B cell (primary cell): ENCODE measurements at regions not wholly inside any gene's neighbourhood (a gene's known extent, or its start where the extent isn't known, plus 50 kb on each side); places are given as distances from the start of the nearest gene placed in this dataset.

Experiments used
- ATAC-seq: fragments of 200-7000 bp; cut with Tn5 transposase; one replicate; pipeline ENCODE4 v1.10.0; 2021; ENCODE audit warnings: low read depth, mild to moderate bottlenecking, moderate number of reproducible peaks, moderate library complexity
- CTCF ChIA-PET: fragments of 350-600 bp; sonication (Branson Sonifier 250); formaldehyde crosslinking; loops from one replicate; lab custom pipeline; 2021; ENCODE audit warnings: antibody characterized with exemption, inconsistent platforms; lab: Charles Lee
- POLR2A ChIA-PET: fragments of 350-600 bp; sonication (Branson Sonifier 250); formaldehyde crosslinking; loops from one replicate; lab custom pipeline; 2021; ENCODE audit warnings: antibody characterized with exemption; lab: Charles Lee
- DNase-seq: peaks from one replicate; pipeline ENCODE4 v3.0.0; 2013
- H2AFZ ChIP-seq: 2 replicates; pipeline ENCODE4 v1.6.1; 2012; ENCODE audit warnings: mild to moderate bottlenecking, low read depth, low read length; ENCODE audit not compliant: insufficient read depth, poor library complexity, severe bottlenecking
- H3K27ac ChIP-seq, 2 donors: 1 replicate in 1 of 2; 2 replicates in 1 of 2; pipeline ENCODE4 v1.5.1; 2012 to 2013; ENCODE audit warnings: low read length in 2 of 2, mild to moderate bottlenecking in 2 of 2, moderate library complexity in 1 of 2
- H3K27me3 ChIP-seq, 4 experiments: fragments of 200-600 bp in 1 of 4; sonication (generic) in 1 of 4; replicated peaks in 1 of 4; 1 replicate in 2 of 4; 2 replicates in 2 of 4; pipeline versions ENCODE4 v1.6.1 to v1.7.0; 2013 to 2016; ENCODE audit warnings: low read length in 3 of 4, mild to moderate bottlenecking in 2 of 4, mixed read lengths in 1 of 4, moderate library complexity in 1 of 4; ENCODE audit not compliant: insufficient read depth in 4 of 4, control insufficient read depth in 3 of 4; ENCODE audit errors: control extremely low read depth in 1 of 4
- H3K36me3 ChIP-seq, 2 experiments: replicated peaks in 1 of 2; 1 replicate in 1 of 2; 2 replicates in 1 of 2; pipeline versions ENCODE4 v1.6.1 to v1.7.1; 2013; ENCODE audit warnings: low read length in 1 of 2; ENCODE audit not compliant: insufficient read depth in 2 of 2, control insufficient read depth in 1 of 2; ENCODE audit errors: control extremely low read depth in 1 of 2, extremely low read depth in 1 of 2
- H3K4me1 ChIP-seq, 2 donors: fragments of 200-600 bp in 1 of 2; sonication (generic) in 1 of 2; 1 replicate in 1 of 2; 2 replicates in 1 of 2; pipeline versions ENCODE4 v1.5.1 to v1.6.1; 2013 to 2017; ENCODE audit warnings: low read length in 2 of 2; ENCODE audit not compliant: control insufficient read depth in 2 of 2, insufficient read depth in 2 of 2
- H3K4me2 ChIP-seq: replicated peaks from 2 replicates; pipeline ENCODE3; 2012; ENCODE audit warnings: mild to moderate bottlenecking, low read depth, low read length; ENCODE audit not compliant: poor library complexity, severe bottlenecking
- H3K4me3 ChIP-seq, 5 experiments: fragments of 200-600 bp in 1 of 5; sonication (generic) in 1 of 5; 1 replicate in 3 of 5; 2 replicates in 2 of 5; pipeline versions ENCODE4 v1.5.1 to v1.7.0; 2011 to 2016; ENCODE audit warnings: low read length in 4 of 5, mild to moderate bottlenecking in 4 of 5, low read depth in 2 of 5, control low read depth in 1 of 5, moderate library complexity in 1 of 5; ENCODE audit not compliant: insufficient read depth in 1 of 5; ENCODE audit errors: control extremely low read depth in 1 of 5, extremely low read depth in 1 of 5
- H3K79me2 ChIP-seq: fragments of 200-600 bp; sonication (generic); one replicate; pipeline ENCODE4 v1.6.0; 2016; ENCODE audit warnings: low read length; ENCODE audit not compliant: control insufficient read depth, insufficient read depth
- H3K9ac ChIP-seq: fragments of 200-600 bp; sonication (generic); 2 replicates; pipeline ENCODE4 v1.6.1; 2017; ENCODE audit warnings: mild to moderate bottlenecking, low read length, moderate library complexity
- H3K9me3 ChIP-seq, 3 donors: one replicate each; pipeline versions ENCODE4 v1.6.1 to v1.7.1; 2013; ENCODE audit warnings: low read length in 2 of 3; ENCODE audit not compliant: control insufficient read depth in 2 of 3, insufficient read depth in 1 of 3; ENCODE audit errors: control extremely low read depth in 1 of 3
- H4K20me1 ChIP-seq: 2 replicates; pipeline ENCODE4 v1.6.0; 2012; ENCODE audit warnings: mild to moderate bottlenecking, low read length; ENCODE audit not compliant: insufficient read depth, control insufficient read depth, poor library complexity, severe bottlenecking
- H3K27ac Mint-ChIP-seq: one replicate; pipeline ENCODE4 v1.8.0; 2021; ENCODE audit warnings: mixed read lengths
- H3K27me3 Mint-ChIP-seq: one replicate; pipeline ENCODE4 v1.8.0; 2021; ENCODE audit warnings: mixed read lengths
- H3K4me1 Mint-ChIP-seq: one replicate; pipeline ENCODE4 v1.8.0; 2021; ENCODE audit warnings: mixed read lengths
- H3K4me3 Mint-ChIP-seq: one replicate; pipeline ENCODE4 v1.8.0; 2021; ENCODE audit warnings: mixed read lengths
- H3K9me3 Mint-ChIP-seq: one replicate; pipeline ENCODE4 v1.8.0; 2022; ENCODE audit warnings: mixed read lengths; ENCODE audit not compliant: insufficient read depth
- EZH2 ChIP-seq: IDR thresholded peaks from 2 replicates; pipeline ENCODE4 v1.6.1; 2012; ENCODE audit warnings: borderline replicate concordance, low read depth, mild to moderate bottlenecking, moderate library complexity, low read length; ENCODE audit not compliant: insufficient read depth, poor library complexity, severe bottlenecking
- WGBS: methylation state at CpG from one replicate; pipeline ENCODE4 v1.1.5; 2013; ENCODE audit warnings: missing lambda C conversion rate; ENCODE audit not compliant: insufficient coverage; 5-methylcytosine and 5-hydroxymethylcytosine counted together
- intact Hi-C: fragments of 100-400 bp; cut with micrococcal nuclease; formaldehyde crosslinking; loops from one replicate; pipeline ENCODE4 v1.10.0; 2022
- TF ChIP-seq, protein P1 (sequence below): fragments of 200-600 bp; IDR thresholded peaks from one replicate; pipeline ENCODE4 v1.8.0; 2022; ENCODE audit warnings: antibody characterized with exemption, mild to moderate bottlenecking

DNA sequence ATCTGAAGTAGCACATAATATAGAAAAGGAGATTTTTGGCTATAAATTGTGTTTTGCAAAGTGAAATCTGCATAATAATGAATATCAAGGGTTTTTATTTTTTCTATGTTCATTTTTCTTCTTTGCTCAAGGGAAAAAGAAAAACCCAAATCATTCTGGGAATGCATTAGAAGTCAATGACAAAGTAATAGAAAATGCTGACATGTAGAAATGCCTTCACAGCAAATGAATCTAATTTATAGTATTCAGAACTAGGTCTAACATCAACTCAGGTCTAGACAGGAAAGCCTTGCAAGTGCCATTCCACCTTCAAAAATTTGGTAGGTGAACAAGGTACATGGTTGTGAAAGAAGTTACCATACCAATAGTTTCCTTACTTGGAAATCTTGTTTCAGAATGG, 831.5 kb upstream of the CELF4 start:
- no peak for ATAC-seq
- no peak for TF ChIP-seq EZH2
- TF ChIP-seq, protein P1, sequence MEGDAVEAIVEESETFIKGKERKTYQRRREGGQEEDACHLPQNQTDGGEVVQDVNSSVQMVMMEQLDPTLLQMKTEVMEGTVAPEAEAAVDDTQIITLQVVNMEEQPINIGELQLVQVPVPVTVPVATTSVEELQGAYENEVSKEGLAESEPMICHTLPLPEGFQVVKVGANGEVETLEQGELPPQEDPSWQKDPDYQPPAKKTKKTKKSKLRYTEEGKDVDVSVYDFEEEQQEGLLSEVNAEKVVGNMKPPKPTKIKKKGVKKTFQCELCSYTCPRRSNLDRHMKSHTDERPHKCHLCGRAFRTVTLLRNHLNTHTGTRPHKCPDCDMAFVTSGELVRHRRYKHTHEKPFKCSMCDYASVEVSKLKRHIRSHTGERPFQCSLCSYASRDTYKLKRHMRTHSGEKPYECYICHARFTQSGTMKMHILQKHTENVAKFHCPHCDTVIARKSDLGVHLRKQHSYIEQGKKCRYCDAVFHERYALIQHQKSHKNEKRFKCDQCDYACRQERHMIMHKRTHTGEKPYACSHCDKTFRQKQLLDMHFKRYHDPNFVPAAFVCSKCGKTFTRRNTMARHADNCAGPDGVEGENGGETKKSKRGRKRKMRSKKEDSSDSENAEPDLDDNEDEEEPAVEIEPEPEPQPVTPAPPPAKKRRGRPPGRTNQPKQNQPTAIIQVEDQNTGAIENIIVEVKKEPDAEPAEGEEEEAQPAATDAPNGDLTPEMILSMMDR, result no peak
- intact Hi-C loops, result no loop called here

DNA sequence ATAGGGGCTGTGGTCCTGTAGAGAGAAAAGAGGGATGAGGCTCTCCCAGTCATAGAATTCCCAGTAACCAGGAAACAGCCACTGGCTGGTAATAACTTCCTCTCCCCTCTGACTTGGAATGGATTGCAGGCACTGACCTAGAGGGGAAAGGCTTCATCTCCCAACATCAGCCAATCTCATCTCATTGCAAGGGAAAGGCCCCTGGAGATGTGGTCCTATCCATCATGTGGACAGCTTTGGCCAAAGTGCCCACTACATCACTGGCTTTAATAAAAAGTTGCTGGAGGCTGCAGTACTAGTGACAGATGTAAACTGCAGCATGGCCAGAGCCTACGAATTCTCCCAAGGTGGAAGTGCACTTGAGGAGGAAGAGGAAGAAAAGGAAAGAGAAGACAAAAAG, 820.5 kb upstream of the CELF4 start:
- Mint-ChIP-seq H3K4me3 (no peak overlapping the region), H3K4me1 (no peaks in the 10 kb centered on the region), H3K27ac (no peak overlapping the region), H3K9me3 (no peaks in the 10 kb centered on the region), H3K27me3 (no peaks in the 10 kb centered on the region)
- WGBS, result no CpG with 5 or more reads among the region's 1 CpG
- intact Hi-C loops, result no loop called here
- Histone ChIP-seq H3K4me2 (no peak overlapping the region), H3K9me3 (no peaks in the 10 kb centered on the region), H3K4me3 (no peak overlapping the region), H3K79me2 (no peaks in the 10 kb centered on the region), H4K20me1 (no peaks in the 10 kb centered on the region), H3K4me1 (no peaks in the 10 kb centered on the region), H3K36me3 (no peaks in the 10 kb centered on the region), H3K27me3 (no peaks in the 10 kb centered on the region), H3K27ac (no peak overlapping the region), H2AFZ (no peak overlapping the region), H3K9ac (no peak overlapping the region)
- CTCF ChIA-PET, result no interaction called here
- TF ChIP-seq, protein P1, result no peak
- DNase-seq (no peak), ATAC-seq (no peak)
- POLR2A ChIA-PET, result no interaction called here

More for the DNA sequence above, 831.5 kb upstream of the CELF4 start:
- Histone ChIP-seq H3K9ac (no peak overlapping the region), H3K4me3 (no peak overlapping the region), H3K9me3 (peaks cover 0 to 12% (median 0%) of the 10 kb centered on the region in 3 donors), H4K20me1 (no peaks in the 10 kb centered on the region), H3K4me2 (no peak overlapping the region), H3K4me1 (no peaks in the 10 kb centered on the region), H3K36me3 (no peaks in the 10 kb centered on the region), H2AFZ (no peak overlapping the region), H3K27me3 (no peaks in the 10 kb centered on the region), H3K27ac (no peak overlapping the region), H3K79me2 (no peaks in the 10 kb centered on the region)
- ChIA-PET CTCF (no interaction called here), POLR2A (no interaction called here)
- no peak for DNase-seq
- Mint-ChIP-seq H3K4me3 (no peak overlapping the region), H3K4me1 (no peaks in the 10 kb centered on the region), H3K9me3 (no peaks in the 10 kb centered on the region), H3K27ac (no peak overlapping the region), H3K27me3 (no peaks in the 10 kb centered on the region)
